ENCODE measurements at regions not wholly inside any gene's neighbourhood (a gene's known extent, or its start where the extent isn't known, plus 50 kb on each side); places are given as distances from the start of the nearest gene placed in this dataset.

DNA sequence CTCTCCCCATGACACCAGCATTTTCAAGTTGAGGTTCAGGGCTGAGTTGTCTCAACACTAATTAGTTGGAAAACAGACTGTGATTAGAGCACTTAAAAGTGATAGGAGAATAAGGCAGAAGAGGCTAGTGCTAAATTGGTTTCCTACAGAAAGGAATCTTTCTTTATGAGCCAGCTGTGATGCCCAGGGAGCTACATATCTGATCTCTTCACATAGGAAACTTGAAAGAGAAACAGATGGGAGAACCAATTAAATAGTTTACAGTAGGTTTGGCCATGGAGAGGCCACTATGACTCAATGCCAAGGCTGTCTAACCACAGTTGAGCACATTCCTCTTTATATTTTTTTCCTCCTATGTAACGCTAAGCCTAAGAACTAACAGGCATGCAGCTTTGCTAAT lies 418.3 kb upstream of the CYRIA start:
- H3K27ac ChIP-seq (ENCODE audit: low read length, poor library complexity, severe bottlenecking) = no peak overlapping the region
- DNase-seq = peak; percentile 80
- H3K79me1 ChIP-seq (replicated peaks; ENCODE audit: low read length, poor library complexity, severe bottlenecking) = no peaks in the 10 kb centered on the region

DNA sequence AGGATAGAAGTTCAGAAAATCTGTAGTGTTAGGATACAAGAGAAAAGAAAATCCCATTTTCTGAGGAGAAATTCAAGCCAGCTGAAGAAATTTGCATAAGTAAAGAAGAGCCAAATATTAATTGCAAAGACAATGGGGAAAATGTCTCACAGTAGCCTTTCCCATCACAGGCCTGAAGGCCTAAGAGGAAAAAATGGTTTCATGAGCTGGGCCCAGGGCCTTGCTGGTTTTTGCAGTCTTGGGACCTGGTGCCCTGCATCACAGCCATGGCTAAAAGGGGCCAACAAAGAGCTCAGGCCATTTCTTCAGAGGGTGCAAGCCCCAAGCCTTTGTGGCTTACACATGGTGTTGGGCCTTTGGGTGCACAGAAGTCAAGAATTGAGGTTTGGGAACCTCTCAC lies 413.6 kb upstream of the CYRIA start:
- no peaks in the 10 kb centered on the region for H3K4me1 ChIP-seq (ENCODE audit: control insufficient read depth, insufficient read depth, low read depth, low read length)
- H4K8ac ChIP-seq (ENCODE audit: low read length) = no peak overlapping the region
- H3K18ac ChIP-seq (ENCODE audit: low read depth in 1 of 2, low read length in 2 of 2) = no peak overlapping the region
- H2BK12ac ChIP-seq (ENCODE audit: low read length in 2 of 2) = no peak overlapping the region
- no peak overlapping the region for H2BK5ac ChIP-seq (ENCODE audit: low read depth, low read length, poor library complexity, severe bottlenecking)
- H2AK5ac ChIP-seq (ENCODE audit: low read length, severe bottlenecking) = no peak overlapping the region
- no peak overlapping the region for H3K4me3 ChIP-seq (ENCODE audit: insufficient read depth in 1 of 2, low read depth in 1 of 2, low read length in 2 of 2)
- no peak overlapping the region for H2BK120ac ChIP-seq (ENCODE audit: low read depth, low read length)
- H4K91ac ChIP-seq (ENCODE audit: low read length) = no peak overlapping the region
- H3K27ac ChIP-seq (ENCODE audit: low read length, poor library complexity, severe bottlenecking) = no peak overlapping the region
- no peaks in the 10 kb centered on the region for H3K79me1 ChIP-seq (replicated peaks; ENCODE audit: low read length, poor library complexity, severe bottlenecking)
- no peak overlapping the region for H3K4ac ChIP-seq (ENCODE audit: low read depth in 1 of 2, low read length in 2 of 2)
- H2AFZ ChIP-seq (ENCODE audit: low read depth, low read length) = no peak overlapping the region
- H3K9me3 ChIP-seq (ENCODE audit: control insufficient read depth, low read length) = peaks cover 20% of the 10 kb centered on the region
- no peak overlapping the region for H3K9ac ChIP-seq (ENCODE audit: low read length)
- no peak overlapping the region for H3K4me2 ChIP-seq (ENCODE audit: low read length, poor library complexity, severe bottlenecking)
- DNase-seq = no peak
- no peak overlapping the region for H2BK15ac ChIP-seq (ENCODE audit: low read depth, poor library complexity, severe bottlenecking)
- H3K14ac ChIP-seq (ENCODE audit: low read length in 2 of 2) = no peak overlapping the region
- no peak overlapping the region for H3K23ac ChIP-seq (ENCODE audit: low read length in 2 of 2)
- H3K36me3 ChIP-seq (ENCODE audit: control insufficient read depth in 1 of 2, insufficient read depth in 2 of 2, low read depth in 1 of 2, low read length in 2 of 2) = no peaks in the 10 kb centered on the region
- H3K27me3 ChIP-seq (ENCODE audit: control insufficient read depth in 1 of 2, insufficient read depth in 1 of 2, low read length in 2 of 2) = no peaks in the 10 kb centered on the region

More for the DNA sequence above, 418.3 kb upstream of the CYRIA start:
- 24% methylated on average over 1 of the region's 1 CpG for WGBS
- no peak overlapping the region for H3K23ac ChIP-seq (ENCODE audit: low read length in 2 of 2)
- H3K27me3 ChIP-seq (ENCODE audit: control insufficient read depth in 1 of 2, insufficient read depth in 1 of 2, low read length in 2 of 2) = no peaks in the 10 kb centered on the region
- H3K9me3 ChIP-seq (ENCODE audit: control insufficient read depth, low read length) = peaks cover 17% of the 10 kb centered on the region
- no peak overlapping the region for H2BK12ac ChIP-seq (ENCODE audit: low read length in 2 of 2)
- no peak overlapping the region for H3K18ac ChIP-seq (ENCODE audit: low read depth in 1 of 2, low read length in 2 of 2)
- H3K4me2 ChIP-seq (ENCODE audit: low read length, poor library complexity, severe bottlenecking) = no peak overlapping the region
- no peak overlapping the region for H3K4me3 ChIP-seq (ENCODE audit: insufficient read depth in 1 of 2, low read depth in 1 of 2, low read length in 2 of 2)
- H3K4me1 ChIP-seq (ENCODE audit: control insufficient read depth, insufficient read depth, low read depth, low read length) = no peaks in the 10 kb centered on the region
- H3K4ac ChIP-seq (ENCODE audit: low read depth in 1 of 2, low read length in 2 of 2) = no peak overlapping the region
- no peak overlapping the region for H2AFZ ChIP-seq (ENCODE audit: low read depth, low read length)
- H2BK120ac ChIP-seq (ENCODE audit: low read depth, low read length) = no peak overlapping the region
- no peak overlapping the region for H2AK5ac ChIP-seq (ENCODE audit: low read length, severe bottlenecking)
- H4K91ac ChIP-seq (ENCODE audit: low read length) = no peak overlapping the region
- H3K14ac ChIP-seq (ENCODE audit: low read length in 2 of 2) = no peak overlapping the region
- H2BK15ac ChIP-seq (ENCODE audit: low read depth, poor library complexity, severe bottlenecking) = no peak overlapping the region
- no peak overlapping the region for H3K9ac ChIP-seq (ENCODE audit: low read length)
- H4K8ac ChIP-seq (ENCODE audit: low read length) = no peak overlapping the region
- H2BK5ac ChIP-seq (ENCODE audit: low read depth, low read length, poor library complexity, severe bottlenecking) = no peak overlapping the region
- no peaks in the 10 kb centered on the region for H3K36me3 ChIP-seq (ENCODE audit: control insufficient read depth in 1 of 2, insufficient read depth in 2 of 2, low read depth in 1 of 2, low read length in 2 of 2)

DNA sequence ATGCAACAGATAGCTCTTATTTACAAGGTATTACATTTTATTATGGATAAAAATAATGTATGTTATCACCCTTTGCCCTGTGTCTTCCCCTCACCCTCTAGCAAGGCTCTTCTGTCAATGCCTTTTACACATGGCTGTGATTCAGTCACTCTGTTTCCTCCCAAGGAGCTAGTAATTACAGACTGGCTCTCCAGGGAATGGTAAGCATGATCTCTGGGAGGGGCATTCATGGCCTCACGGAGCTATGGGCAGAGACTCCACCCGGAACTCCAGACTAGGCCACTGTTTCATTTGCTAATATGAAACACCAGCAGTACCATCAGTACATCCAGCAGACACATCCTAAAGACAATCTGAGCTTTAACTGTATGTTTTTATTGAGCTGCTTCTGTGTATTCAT lies 410.9 kb upstream of the CYRIA start:
- peaks cover 20% of the 10 kb centered on the region for H3K9me3 ChIP-seq (ENCODE audit: control insufficient read depth, low read length)
- H3K23ac ChIP-seq (ENCODE audit: low read length in 2 of 2) = no peak overlapping the region
- H3K27ac ChIP-seq (ENCODE audit: low read length, poor library complexity, severe bottlenecking) = no peak overlapping the region
- no peak overlapping the region for H2BK120ac ChIP-seq (ENCODE audit: low read depth, low read length)
- no peaks in the 10 kb centered on the region for H3K36me3 ChIP-seq (ENCODE audit: control insufficient read depth in 1 of 2, insufficient read depth in 2 of 2, low read depth in 1 of 2, low read length in 2 of 2)
- peak overlapping the region in 1 of 2 experiments; percentile 33 for H3K18ac ChIP-seq (ENCODE audit: low read depth in 1 of 2, low read length in 2 of 2)
- no peak overlapping the region for H2BK12ac ChIP-seq (ENCODE audit: low read length in 2 of 2)
- H3K79me1 ChIP-seq (replicated peaks; ENCODE audit: low read length, poor library complexity, severe bottlenecking) = no peaks in the 10 kb centered on the region
- peak; percentile 12 for DNase-seq
- H2AK5ac ChIP-seq (ENCODE audit: low read length, severe bottlenecking) = no peak overlapping the region
- no peak overlapping the region for H4K91ac ChIP-seq (ENCODE audit: low read length)
- WGBS = 33% methylated on average over 2 of the region's 2 CpGs
- no peaks in the 10 kb centered on the region for H3K4me1 ChIP-seq (ENCODE audit: control insufficient read depth, insufficient read depth, low read depth, low read length)
- H3K4me3 ChIP-seq (ENCODE audit: insufficient read depth in 1 of 2, low read depth in 1 of 2, low read length in 2 of 2) = no peak overlapping the region
- H2BK15ac ChIP-seq (ENCODE audit: low read depth, poor library complexity, severe bottlenecking) = no peak overlapping the region
- no peak overlapping the region for H2BK5ac ChIP-seq (ENCODE audit: low read depth, low read length, poor library complexity, severe bottlenecking)
- no peak overlapping the region for H3K4me2 ChIP-seq (ENCODE audit: low read length, poor library complexity, severe bottlenecking)
- no peak overlapping the region for H4K8ac ChIP-seq (ENCODE audit: low read length)
- H3K9ac ChIP-seq (ENCODE audit: low read length) = no peak overlapping the region
- no peak overlapping the region for H2AFZ ChIP-seq (ENCODE audit: low read depth, low read length)
- no peaks in the 10 kb centered on the region for H3K27me3 ChIP-seq (ENCODE audit: control insufficient read depth in 1 of 2, insufficient read depth in 1 of 2, low read length in 2 of 2)
- H3K4ac ChIP-seq (ENCODE audit: low read depth in 1 of 2, low read length in 2 of 2) = no peak overlapping the region
- no peak overlapping the region for H3K14ac ChIP-seq (ENCODE audit: low read length in 2 of 2)

DNA sequence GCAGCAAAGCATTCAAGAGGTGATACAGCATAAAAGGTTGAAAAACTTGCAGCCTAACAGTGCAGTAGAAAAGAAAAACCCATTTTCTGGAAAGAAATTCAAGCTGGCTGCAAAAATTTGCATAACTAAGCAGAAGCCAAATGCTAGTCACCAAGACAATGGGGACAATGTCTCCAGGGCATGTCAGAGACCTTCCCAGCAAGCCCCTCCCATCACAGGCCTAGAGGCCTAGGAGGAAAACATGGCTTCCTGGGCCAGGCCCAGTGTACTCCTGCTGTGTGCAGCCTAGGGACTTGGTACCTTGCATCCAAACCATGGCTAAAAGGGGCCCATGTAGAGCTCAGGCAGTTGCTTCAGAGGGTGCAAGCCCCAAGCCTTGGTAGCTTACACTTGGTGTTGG lies 405.1 kb upstream of the CYRIA start:
- Histone ChIP-seq H3K9ac (ENCODE audit: low read length) (no peak overlapping the region), H2AFZ (ENCODE audit: low read depth, low read length) (no peak overlapping the region), H3K27me3 (ENCODE audit: control insufficient read depth in 1 of 2, insufficient read depth in 1 of 2, low read length in 2 of 2) (no peaks in the 10 kb centered on the region), H2BK5ac (ENCODE audit: low read depth, low read length, poor library complexity, severe bottlenecking) (no peak overlapping the region), H3K27ac (ENCODE audit: low read length, poor library complexity, severe bottlenecking) (no peak overlapping the region), H3K36me3 (ENCODE audit: control insufficient read depth in 1 of 2, insufficient read depth in 2 of 2, low read depth in 1 of 2, low read length in 2 of 2) (no peaks in the 10 kb centered on the region), H2BK15ac (ENCODE audit: low read depth, poor library complexity, severe bottlenecking) (no peak overlapping the region), H3K79me1 (replicated peaks; ENCODE audit: low read length, poor library complexity, severe bottlenecking) (no peaks in the 10 kb centered on the region), H3K4me3 (ENCODE audit: insufficient read depth in 1 of 2, low read depth in 1 of 2, low read length in 2 of 2) (no peak overlapping the region), H4K8ac (ENCODE audit: low read length) (no peak overlapping the region), H2BK120ac (ENCODE audit: low read depth, low read length) (no peak overlapping the region), H3K23ac (ENCODE audit: low read length in 2 of 2) (no peak overlapping the region), H4K91ac (ENCODE audit: low read length) (no peak overlapping the region), H3K4me2 (ENCODE audit: low read length, poor library complexity, severe bottlenecking) (no peak overlapping the region), H2AK5ac (ENCODE audit: low read length, severe bottlenecking) (no peak overlapping the region), H3K14ac (ENCODE audit: low read length in 2 of 2) (no peak overlapping the region), H2BK12ac (ENCODE audit: low read length in 2 of 2) (no peak overlapping the region), H3K4me1 (ENCODE audit: control insufficient read depth, insufficient read depth, low read depth, low read length) (no peaks in the 10 kb centered on the region), H3K18ac (ENCODE audit: low read depth in 1 of 2, low read length in 2 of 2) (no peak overlapping the region), H3K9me3 (ENCODE audit: control insufficient read depth, low read length) (no peaks in the 10 kb centered on the region), H3K4ac (ENCODE audit: low read depth in 1 of 2, low read length in 2 of 2) (no peak overlapping the region)
- DNase-seq = no peak

All from mesenchymal stem cell (in vitro differentiated cells and primary cell).